Activated CD8-positive, alpha-beta memory T cell treated with anti-CD3 and anti-CD28 coated beads, Interleukin-2, amount 50 U/mL, for 24 hours (primary cell): ENCODE measurements at regions not wholly inside any gene's neighbourhood (a gene's known extent, or its start where the extent isn't known, plus 50 kb on each side); places are given as distances from the start of the nearest gene placed in this dataset.

Experiments used
- DNase-seq: peaks from one replicate; pipeline ENCODE4 v3.0.0-alpha.2; 2020; ENCODE audit errors: extremely low read depth

- no peak for DNase-seq
Observed at GRCh38 chr10:130867446-130868194, 443.9 kb downstream of the TCERG1L start.

- no peak for DNase-seq
Observed at GRCh38 chr10:130869179-130869841, 442.2 kb downstream of the TCERG1L start.

- DNase-seq: no peak
Observed at GRCh38 chr10:130871406-130871805, 440.1 kb downstream of the TCERG1L start.

GRCh38 chr10:130873636-130874035 lies 437.9 kb downstream of the TCERG1L start:
- no peak for DNase-seq

GRCh38 chr10:130875116-130875515 lies 436.4 kb downstream of the TCERG1L start:
- DNase-seq: no peak

- no peak for DNase-seq
Observed at GRCh38 chr10:130875897-130876472, 435.5 kb downstream of the TCERG1L start.

GRCh38 chr10:130877126-130877525 lies 434.4 kb downstream of the TCERG1L start:
- no peak for DNase-seq

GRCh38 chr10:130878131-130878530 lies 433.4 kb downstream of the TCERG1L start:
- no peak for DNase-seq

GRCh38 chr10:130882906-130883305 lies 428.6 kb downstream of the TCERG1L start:
- DNase-seq: no peak

GRCh38 chr10:130884456-130884855 lies 427.1 kb downstream of the TCERG1L start:
- DNase-seq: no peak

- no peak for DNase-seq
Observed at GRCh38 chr10:130885021-130885655, 426.4 kb downstream of the TCERG1L start.

- no peak for DNase-seq
Observed at GRCh38 chr10:130887170-130887569, 424.4 kb downstream of the TCERG1L start.

GRCh38 chr10:130888493-130888892 lies 423.0 kb downstream of the TCERG1L start:
- DNase-seq: no peak

- DNase-seq: no peak
Observed at GRCh38 chr10:130889240-130889639, 422.3 kb downstream of the TCERG1L start.

GRCh38 chr10:130889780-130890179 lies 421.7 kb downstream of the TCERG1L start:
- DNase-seq: no peak

GRCh38 chr10:130891066-130891465 lies 420.5 kb downstream of the TCERG1L start:
- DNase-seq: no peak

GRCh38 chr10:130894471-130894870 lies 417.1 kb downstream of the TCERG1L start:
- no peak for DNase-seq

GRCh38 chr10:130895161-130895560 lies 416.4 kb downstream of the TCERG1L start:
- DNase-seq: no peak

- DNase-seq: no peak
Observed at GRCh38 chr10:130897815-130898214, 413.7 kb downstream of the TCERG1L start.

GRCh38 chr10:130898381-130898780 lies 413.1 kb downstream of the TCERG1L start:
- DNase-seq: no peak

GRCh38 chr10:130899856-130900255 lies 411.7 kb downstream of the TCERG1L start:
- DNase-seq: no peak

GRCh38 chr10:130900441-130901160 lies 410.9 kb downstream of the TCERG1L start:
- DNase-seq: no peak
